ENCODE measurements at regions not wholly inside any gene's neighbourhood (a gene's known extent, or its start where the extent isn't known, plus 50 kb on each side); places are given as distances from the start of the nearest gene placed in this dataset.
A peak's percentile ranks its signal among the peaks of the same experiment; 100 is the strongest.
"Not testable (repeated sequence)": the region's sequence is repeated elsewhere in the genome, so short reads cannot be mapped to it uniquely, and the experiment has no call there.

DNA sequence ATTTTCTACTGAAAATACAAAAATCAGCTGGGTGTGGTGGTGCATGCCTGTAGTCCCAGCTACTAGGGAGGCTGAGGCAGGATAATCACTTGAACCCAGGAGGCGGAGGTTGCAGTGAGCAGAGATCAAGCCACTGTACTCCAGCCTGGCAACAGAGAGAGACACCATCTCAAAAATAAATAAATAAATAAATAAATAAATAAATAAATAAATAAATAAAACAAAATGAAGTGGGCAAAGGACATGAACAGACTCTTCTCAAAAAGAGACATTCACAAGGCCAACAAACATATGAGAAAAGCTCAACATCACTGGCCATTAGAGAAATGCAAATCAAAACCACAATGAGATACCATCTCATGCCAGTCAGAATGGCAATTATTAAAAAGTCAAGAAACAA is 1097.6 kb downstream of the FAT4 start:
- H3K4me3 ChIP-seq, H3K27ac ChIP-seq: not testable (repeated sequence)

DNA sequence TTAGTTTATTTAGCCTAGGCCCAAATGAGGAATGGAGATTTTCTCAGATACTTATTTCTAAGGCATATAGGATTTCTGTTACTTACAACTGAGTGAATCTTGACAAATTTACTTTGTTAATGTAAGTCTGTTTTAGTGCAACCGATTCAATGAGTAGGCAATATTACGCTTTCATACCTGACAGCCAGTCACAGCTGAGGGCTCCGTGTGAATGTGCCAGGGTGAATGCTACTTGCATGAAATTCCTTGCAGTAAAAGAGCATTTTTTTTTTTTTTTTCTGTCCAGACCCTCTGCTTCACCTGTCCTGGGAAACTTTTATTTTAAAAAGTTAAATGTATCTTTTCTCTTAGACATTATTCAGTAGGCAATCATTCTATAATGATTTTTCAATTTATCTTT is 1100.0 kb downstream of the FAT4 start:
- Histone ChIP-seq H3K27ac (no peak overlapping the region), H3K4me3 (no peak overlapping the region)

DNA sequence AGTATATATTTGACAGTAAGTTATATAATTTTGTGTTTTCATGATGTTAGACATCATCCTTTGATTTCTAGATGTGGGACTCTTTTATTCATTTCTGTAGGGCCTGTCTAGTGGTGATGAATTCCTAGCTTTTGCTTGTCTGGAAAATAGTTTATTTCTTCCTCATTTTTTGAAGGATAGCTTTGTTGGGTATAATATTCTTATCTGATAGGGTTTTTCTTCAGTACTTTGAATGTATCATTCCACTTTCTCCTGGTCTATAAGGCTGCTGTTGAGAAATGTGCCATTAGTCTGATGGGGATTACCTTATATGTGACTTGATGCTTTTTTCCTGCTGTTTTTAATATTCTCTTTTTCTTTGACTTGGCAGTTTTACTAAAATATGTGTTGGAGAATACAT is 1104.5 kb downstream of the FAT4 start:
- Histone ChIP-seq H3K4me3 (no peak overlapping the region), H3K27ac (no peak overlapping the region)

DNA sequence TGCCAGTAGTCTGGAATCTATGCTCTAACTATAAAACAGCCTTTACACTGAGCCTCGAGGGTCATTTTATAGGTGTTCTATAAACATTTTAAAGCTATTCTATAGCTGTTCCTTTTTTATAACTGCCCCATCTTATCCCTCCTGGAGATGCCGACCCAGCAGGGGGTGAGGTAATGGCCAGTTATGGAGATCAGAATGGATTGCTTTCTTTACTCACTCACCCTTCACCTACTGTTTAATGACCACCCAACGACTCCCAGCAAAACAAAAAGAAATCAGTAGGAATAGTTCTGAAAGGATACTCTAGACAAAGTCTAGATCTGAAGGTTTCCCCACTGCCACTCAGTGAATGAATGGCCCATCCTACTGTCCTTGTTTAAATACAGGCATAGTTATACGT is 1113.1 kb downstream of the FAT4 start:
- no peak overlapping the region for H3K4me3 ChIP-seq
- no peak overlapping the region for H3K27ac ChIP-seq

DNA sequence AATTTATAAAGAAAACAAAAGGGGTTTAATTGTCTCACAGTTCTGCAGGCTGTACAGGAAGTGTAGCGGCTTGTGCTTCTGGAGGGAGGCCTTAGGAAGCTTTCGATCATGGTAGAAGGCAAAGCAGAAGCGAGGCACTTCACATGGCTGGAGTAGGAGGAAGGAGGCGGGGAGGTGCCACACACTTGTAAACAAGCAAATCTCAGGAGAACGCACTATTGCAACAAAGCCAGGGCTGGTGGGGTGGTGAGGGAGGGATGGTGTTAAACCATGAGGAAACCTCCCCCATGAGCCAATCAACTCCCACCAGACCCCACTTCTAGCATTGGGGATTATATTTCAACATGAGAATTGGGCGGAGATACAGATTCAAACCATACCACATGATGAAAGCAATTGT is 1116.3 kb downstream of the FAT4 start:
- no peak overlapping the region for H3K4me3 ChIP-seq
- no peak overlapping the region for H3K27ac ChIP-seq

DNA sequence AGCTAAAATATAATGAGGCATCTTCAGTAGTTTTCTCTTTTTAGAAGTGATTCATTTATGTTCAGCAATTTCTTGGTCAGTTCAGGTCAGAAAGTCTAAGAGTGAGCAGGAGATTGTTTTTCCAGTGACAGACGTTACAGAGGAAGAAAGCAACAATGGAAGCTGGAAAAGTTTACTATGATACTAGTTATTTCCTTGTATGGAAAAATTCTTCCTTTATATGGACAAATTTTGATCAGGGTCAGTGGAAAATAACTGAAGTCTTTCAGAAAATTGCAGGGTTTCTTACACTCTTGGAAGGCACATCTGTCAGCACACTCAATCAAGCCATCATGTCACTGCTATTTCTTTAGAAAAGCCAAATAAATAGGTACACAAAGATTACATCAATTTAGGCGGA is 1120.7 kb downstream of the FAT4 start:
- Histone ChIP-seq H3K27ac (no peak overlapping the region), H3K4me3 (no peak overlapping the region)

DNA sequence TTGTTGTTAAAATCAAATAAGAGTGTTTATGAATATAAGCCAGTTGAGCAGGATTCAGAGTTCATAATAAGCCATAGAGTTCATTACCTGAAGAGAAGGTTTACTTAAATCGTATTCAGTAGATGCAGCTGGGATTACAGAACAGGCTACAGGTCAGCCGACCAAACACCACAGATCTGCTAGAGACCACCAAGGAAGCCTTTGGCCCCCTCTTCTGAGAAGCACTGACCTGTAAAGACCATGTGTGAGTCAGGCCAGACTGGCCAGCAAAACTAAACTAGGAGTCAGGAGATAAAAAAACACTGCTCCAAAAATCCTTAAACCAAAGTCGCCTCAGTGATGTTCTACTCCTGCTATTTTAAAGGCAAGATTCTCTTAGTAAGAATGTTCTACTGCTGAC is 1125.5 kb downstream of the FAT4 start:
- Histone ChIP-seq H3K4me3 (no peak overlapping the region), H3K27ac (no peak overlapping the region)

DNA sequence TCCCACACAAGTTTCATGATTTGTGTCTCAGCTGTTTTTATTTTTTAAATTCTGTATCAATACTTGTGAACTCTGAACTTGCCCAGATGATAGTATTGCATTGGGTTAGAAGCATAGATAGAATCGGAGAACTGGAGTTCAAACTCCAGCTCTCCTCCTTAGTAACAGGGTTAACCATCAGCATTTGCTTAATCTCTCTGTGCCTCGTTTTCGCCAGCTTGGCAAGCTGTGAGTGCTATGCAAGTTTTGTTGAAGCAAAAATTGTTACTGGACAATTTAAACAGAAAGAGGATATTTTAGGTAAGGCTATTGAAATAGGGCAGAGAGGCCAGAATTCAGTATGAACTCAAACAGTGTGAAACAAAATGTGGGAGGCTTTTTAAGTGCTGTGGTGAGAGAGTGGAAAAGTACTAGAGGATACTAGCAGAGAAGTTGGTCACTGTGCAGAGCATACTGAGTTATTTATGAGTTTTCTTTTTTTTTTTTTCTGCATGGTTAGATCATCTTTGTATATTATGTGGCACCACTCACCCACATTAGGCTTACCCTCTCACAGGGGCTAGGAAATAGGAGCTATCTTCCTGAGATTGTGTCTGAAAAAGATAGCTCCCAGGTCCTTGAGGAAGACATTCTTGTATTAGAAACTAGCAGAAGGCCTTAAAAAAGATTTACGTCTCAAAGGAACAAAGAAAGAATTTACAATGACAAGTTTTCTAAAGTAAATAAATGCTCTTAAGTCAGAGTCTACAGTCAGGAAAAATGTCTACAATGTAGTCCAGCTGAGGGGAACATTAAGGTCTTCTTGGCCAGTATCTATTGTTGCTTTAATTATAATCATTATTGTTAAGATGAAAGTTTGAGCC is 1126.6 kb downstream of the FAT4 start:
- no peak overlapping the region for H3K4me3 ChIP-seq
- H3K27ac ChIP-seq = no peak overlapping the region

DNA sequence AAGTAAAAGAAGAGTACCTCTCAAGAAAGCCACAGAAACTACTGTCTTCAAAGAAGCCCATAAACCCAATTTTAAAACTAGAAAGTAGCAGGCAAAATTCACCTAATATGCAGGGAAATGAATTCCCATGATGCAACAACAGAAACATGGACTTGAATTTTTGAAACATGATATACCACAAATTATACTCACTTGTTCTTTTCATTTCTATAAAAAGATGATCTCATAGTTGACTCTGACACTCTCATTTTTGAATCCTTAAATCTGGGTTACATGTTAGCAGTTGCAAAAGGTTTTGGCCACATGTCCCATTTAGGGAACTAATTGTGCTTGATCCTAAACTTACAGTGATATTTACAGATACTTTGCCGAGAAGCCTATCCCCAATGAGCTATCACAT is 1130.8 kb downstream of the FAT4 start:
- H3K4me3 ChIP-seq = no peak overlapping the region
- no peak overlapping the region for H3K27ac ChIP-seq

DNA sequence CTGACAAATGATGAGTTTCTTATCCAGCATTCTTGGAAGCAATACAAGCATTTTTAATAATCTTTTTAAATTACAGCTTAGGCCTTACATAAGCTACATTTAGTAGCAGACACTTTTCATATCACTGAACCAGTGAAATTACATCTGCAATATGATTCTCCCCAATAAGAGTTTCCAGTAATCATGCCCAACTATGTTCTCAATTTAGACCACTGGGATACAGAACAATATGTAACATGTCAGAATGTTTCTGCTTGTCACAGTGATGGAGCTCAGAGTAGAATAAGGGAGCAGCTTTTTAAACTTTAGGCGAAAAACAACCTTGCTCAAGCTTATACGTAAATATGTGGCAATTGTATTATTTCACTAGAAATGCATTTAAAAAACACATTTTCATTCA is 1132.2 kb downstream of the FAT4 start:
- Histone ChIP-seq H3K27ac (no peak overlapping the region), H3K4me3 (no peak overlapping the region)

DNA sequence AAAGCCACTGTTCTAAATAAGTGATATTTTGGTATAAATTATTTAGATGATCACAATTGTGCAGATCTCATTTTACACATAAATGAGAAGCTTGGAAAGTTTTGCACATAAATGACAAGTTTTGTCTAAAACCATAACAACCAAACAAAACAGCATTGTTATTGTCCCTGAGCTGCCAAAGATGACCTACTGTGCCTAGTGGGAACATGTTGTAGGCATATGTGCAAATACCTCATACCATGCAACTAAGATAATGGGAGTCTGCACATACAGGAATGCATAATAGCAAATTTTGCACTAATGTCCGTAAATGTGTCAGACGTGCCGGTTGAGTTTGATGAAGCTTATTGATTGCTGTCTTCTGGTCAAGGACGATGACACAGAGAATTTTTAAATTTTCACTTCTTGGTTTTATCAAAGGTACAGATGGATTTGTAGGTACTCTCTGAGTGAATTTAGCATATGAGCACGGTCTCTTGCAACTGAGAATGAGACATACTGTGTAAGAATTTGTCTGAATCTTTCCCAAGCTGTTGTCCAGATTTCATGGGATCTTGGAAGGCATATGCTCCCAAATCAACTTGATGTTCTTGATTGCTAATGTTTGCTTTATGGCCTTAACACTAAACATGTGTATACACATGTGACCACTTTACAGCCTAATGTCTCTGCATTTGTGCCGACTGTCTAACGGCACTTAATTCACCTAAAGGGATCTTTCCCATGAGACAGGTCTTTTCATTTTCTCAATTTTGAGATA is 1133.5 kb downstream of the FAT4 start:
- Histone ChIP-seq H3K27ac (peak overlapping the region in 2 of 21 experiments; percentile 8 to 44), H3K4me3 (no peak overlapping the region)

DNA sequence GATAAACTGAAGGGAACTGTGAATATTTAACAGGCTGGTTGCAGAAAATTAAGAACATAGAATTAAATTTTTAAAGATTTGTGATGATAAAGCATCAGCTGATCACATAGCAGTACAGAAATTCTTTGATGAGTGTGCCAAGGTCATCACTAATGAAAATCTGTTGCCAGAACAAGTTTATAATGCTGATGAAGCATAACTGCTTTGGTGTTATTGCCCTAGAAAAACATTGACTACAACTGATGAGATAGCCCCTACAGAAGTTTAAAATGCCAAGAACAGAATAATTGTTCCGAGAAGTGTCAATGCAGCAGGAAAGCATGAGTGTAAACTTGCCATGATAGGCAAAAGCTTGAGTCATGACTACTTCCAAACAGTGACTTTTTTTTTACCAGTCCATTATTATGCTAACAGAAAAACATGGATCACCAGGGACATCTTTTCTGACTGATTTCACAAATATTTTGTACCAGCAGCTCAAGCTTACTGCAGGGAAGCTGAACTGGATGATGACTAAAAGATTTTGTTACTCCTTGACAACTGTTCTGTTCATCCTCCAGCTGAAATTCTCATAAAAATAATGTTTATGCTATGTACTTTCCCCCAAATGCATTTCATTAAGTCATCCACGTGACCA is 1136.6 kb downstream of the FAT4 start:
- peak overlapping the region in 1 of 21 experiments; percentile 53 for H3K27ac ChIP-seq
- no peak overlapping the region for H3K4me3 ChIP-seq

DNA sequence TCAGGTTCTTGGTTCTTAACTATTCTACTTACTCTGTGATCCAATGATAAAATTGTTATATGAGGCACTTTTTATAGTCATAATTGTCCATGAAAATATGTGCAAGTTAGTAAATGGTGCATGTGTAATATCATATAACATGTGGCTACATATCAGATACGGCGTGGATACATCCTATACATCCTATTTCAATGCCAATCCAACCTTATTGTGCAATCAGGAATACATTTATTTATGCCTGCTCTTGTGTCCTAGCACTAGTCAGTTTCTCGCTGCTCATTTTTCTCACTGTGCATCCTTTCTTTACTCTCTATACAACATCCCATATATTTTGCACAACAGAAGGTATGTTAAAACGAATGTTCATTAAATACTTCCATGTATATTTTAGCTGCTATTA is 1141.1 kb downstream of the FAT4 start:
- Histone ChIP-seq H3K4me3 (no peak overlapping the region), H3K27ac (no peak overlapping the region)

DNA sequence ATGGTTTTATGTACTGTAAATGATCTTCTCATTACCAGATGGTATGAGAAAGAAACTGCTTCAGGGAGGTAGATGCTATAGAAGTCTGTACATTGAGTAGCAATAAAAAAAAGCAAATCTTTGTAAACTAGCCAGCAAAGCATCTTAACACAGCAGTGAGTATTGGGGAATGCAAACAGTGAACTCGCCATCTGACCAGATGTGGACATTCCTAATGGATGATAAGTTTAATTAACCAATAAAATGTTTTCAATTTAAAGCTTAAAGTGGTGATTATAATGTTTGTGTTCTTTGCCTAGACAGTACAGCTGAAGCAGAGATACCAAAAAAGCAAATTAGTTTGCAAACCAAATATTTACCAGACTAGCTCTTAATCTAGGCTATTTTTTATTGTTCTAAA is 1144.2 kb downstream of the FAT4 start:
- Histone ChIP-seq H3K27ac (no peak overlapping the region), H3K4me3 (no peak overlapping the region)

DNA sequence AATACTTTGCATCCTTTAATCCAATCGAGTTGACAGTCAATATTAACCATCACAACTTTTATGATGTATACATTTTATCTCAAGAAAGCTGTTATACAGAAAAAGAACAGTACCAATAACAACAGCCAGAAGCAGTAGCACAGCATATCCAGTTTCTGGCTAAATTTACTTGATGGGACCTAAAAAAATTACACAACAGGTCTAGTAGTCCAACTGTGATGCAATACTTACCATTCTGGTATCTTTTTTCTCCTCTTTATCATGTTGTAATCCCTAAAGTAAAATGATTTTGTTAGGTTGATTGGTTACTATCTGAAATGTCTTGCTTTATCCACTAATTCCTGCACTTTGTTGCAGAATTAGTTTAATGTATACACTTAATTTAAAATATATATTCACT is 1150.6 kb downstream of the FAT4 start:
- Histone ChIP-seq H3K4me3 (no peak overlapping the region), H3K27ac (no peak overlapping the region)

DNA sequence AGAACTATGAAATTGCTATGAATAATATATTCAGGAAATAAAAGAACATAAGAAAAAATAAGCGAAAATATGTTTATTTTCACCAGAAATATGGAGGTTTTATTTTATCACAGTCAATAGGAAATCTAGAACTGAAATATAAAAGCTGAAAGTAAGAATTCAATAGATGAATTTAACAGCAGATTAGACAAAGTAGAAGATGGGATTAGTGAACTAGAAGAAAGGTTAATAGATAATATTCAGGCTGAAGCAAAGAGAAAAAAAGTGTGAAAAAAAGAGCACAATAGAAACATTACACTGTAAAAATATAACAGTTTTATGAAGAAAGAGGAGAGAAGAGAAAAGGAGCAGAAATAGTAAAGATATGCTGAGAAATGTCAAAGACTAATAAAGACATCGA is 1152.1 kb downstream of the FAT4 start:
- no peak overlapping the region for H3K27ac ChIP-seq
- no peak overlapping the region for H3K4me3 ChIP-seq

DNA sequence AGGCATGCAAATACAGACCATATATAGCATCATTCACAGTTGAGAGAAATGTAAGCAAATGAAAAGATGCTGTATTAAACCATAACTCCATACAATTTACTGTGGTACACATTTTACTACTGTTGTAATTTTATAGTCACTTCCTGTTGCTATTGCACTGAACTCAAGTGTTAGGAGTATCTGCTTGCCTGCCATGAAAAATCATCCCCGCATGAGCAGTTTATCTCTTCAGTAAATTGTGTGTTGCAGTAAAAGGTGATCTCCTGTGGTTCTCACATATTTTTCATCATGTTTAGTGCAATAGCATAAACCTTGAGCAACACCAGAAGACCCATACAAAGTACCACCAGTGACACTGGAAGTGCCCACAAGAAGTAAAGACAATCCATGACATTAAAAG is 1153.4 kb downstream of the FAT4 start:
- no peak overlapping the region for H3K4me3 ChIP-seq
- no peak overlapping the region for H3K27ac ChIP-seq

DNA sequence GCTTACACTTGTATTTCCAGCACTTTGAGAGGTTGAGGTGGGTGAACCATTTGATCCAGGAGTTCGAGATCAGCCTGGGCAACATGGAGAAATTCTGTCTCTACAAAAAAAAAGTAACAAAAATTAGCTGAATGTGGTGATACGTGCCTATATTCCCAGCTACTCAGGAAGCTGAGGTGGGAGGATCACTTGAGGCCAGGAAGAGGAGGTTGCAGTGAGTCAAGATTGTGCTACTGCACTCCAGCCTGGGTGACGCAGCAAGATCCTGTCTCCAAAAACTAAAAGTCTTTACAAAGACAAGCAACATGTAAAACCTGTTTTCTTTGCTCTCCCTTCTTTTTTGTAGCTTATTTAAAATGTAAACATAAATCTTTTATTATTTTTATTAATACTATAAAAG is 1156.1 kb downstream of the FAT4 start:
- Histone ChIP-seq H3K27ac (no peak overlapping the region), H3K4me3 (no peak overlapping the region)

DNA sequence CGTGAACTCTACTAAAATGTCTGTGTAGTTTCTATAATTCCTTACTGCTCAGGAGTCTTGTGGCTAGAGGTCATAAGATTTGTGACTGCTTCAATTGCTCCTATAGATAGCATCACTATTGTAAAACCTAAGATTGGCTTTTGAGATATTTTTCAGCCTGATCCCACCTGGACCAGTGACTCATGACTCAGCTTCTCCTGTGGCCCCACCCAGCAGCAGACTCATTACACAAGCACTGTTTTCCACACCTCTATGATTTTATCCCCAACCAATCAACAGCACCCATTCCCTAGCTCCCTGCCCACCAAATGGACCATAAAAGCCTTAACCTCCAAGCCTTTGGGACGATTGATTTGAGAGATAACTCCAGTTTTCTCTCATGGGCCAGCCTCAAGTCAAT is 1157.0 kb upstream of the INTU start:
- no peak overlapping the region for H3K27ac ChIP-seq
- H3K4me3 ChIP-seq = no peak overlapping the region

DNA sequence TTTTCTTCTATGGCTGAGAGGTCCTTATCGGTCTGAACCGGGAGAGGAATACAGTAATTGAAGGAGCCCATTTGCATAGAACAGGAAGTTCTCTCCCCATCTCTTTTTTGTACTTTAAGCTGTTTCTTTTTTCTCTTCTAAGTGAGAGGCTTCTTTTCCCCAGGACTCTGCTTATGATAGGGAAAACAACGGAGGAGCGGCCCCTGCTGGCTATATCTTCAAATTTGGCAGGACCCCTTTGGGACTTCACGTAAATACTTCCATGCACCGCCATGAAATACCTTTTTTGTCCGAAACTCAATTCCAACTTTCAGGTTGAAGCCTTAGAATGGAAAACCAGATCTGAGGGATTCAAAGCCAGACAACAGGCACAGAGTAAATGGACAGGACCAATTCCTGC is 1153.0 kb upstream of the INTU start:
- Histone ChIP-seq H3K4me3 (no peak overlapping the region), H3K27ac (no peak overlapping the region)

DNA sequence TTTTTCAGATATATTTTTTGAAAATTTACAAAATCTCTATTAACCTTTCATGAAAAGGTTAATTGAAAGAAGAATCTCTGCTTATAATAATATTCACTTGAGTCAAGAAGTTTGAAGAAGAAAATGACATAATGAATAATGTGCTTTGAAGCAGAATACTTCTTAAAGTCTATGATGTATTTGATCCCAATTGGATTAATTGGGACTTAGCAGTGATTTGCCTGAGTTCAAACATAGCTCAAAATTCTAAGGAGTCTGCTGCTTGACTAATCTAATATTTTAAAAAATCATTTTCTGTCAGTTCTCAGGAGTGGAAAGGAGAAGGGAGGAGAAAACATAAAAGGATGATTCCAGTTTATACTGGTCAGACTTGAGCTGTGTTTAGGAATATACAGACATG is 1150.4 kb upstream of the INTU start:
- no peak overlapping the region for H3K27ac ChIP-seq
- no peak overlapping the region for H3K4me3 ChIP-seq
